Osteocyte (in vitro differentiated cells): ENCODE measurements at regions not wholly inside any gene's neighbourhood (a gene's known extent, or its start where the extent isn't known, plus 50 kb on each side); places are given as distances from the start of the nearest gene placed in this dataset.

Experiments
- DNase-seq: peaks from one replicate; pipeline ENCODE4 v3.0.0; 2021; ENCODE audit warnings: mixed read lengths; ENCODE audit not compliant: unreplicated experiment; ENCODE audit errors: extremely low spot score
- H3K27ac Mint-ChIP-seq: one replicate; pipeline ENCODE4 v1.8.0; 2021; ENCODE audit warnings: mild to moderate bottlenecking, mixed read lengths; ENCODE audit not compliant: unreplicated experiment
- H3K27me3 Mint-ChIP-seq: one replicate; pipeline ENCODE4 v1.8.0; 2021; ENCODE audit warnings: mixed read lengths; ENCODE audit not compliant: unreplicated experiment
- H3K36me3 Mint-ChIP-seq: one replicate; pipeline ENCODE4 v1.8.0; 2021; ENCODE audit warnings: mixed read lengths; ENCODE audit not compliant: unreplicated experiment
- H3K4me1 Mint-ChIP-seq: one replicate; pipeline ENCODE4 v1.8.0; 2021; ENCODE audit warnings: mixed read lengths; ENCODE audit not compliant: unreplicated experiment
- H3K4me3 Mint-ChIP-seq: one replicate; pipeline ENCODE4 v1.8.0; 2021; ENCODE audit warnings: mild to moderate bottlenecking, moderate library complexity, mixed read lengths; ENCODE audit not compliant: unreplicated experiment
- H3K9me3 Mint-ChIP-seq: one replicate; pipeline ENCODE4 v1.8.0; 2021; ENCODE audit warnings: mixed read lengths; ENCODE audit not compliant: unreplicated experiment
- TF ChIP-seq, protein P1 (sequence below): fragments of 200-600 bp; sonication (generic); IDR thresholded peaks from 2 replicates; pipeline ENCODE4 v1.5.0; 2021; ENCODE audit warnings: antibody characterized with exemption, mild to moderate bottlenecking, moderate library complexity

DNA sequence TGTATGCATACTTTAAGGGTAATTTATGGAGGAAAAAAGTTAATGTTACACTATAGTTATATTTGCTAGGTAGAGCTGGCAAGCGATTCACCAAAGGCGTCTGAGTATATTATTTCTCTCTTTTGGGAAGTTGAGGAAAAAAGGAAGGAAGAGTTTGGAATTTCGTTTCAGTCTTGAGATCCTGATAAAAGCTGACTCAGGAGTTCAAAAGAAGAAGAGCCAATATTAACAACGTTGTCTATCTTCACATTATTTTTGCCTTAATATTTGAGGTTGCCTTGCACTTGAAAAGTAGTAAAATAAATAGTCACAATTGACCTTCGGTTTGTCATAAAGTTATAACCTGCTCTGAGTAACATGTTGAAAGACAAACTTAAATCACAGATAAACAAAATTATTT, 888.6 kb downstream of the KCNJ2 start:
- peaks cover 10% of the 10 kb centered on the region for H3K4me1 Mint-ChIP-seq
- TF ChIP-seq, protein P1, sequence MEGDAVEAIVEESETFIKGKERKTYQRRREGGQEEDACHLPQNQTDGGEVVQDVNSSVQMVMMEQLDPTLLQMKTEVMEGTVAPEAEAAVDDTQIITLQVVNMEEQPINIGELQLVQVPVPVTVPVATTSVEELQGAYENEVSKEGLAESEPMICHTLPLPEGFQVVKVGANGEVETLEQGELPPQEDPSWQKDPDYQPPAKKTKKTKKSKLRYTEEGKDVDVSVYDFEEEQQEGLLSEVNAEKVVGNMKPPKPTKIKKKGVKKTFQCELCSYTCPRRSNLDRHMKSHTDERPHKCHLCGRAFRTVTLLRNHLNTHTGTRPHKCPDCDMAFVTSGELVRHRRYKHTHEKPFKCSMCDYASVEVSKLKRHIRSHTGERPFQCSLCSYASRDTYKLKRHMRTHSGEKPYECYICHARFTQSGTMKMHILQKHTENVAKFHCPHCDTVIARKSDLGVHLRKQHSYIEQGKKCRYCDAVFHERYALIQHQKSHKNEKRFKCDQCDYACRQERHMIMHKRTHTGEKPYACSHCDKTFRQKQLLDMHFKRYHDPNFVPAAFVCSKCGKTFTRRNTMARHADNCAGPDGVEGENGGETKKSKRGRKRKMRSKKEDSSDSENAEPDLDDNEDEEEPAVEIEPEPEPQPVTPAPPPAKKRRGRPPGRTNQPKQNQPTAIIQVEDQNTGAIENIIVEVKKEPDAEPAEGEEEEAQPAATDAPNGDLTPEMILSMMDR = no peak
- no peak overlapping the region for H3K4me3 Mint-ChIP-seq
- peaks cover 9% of the 10 kb centered on the region for H3K9me3 Mint-ChIP-seq
- DNase-seq = no peak
- H3K36me3 Mint-ChIP-seq = no peaks in the 10 kb centered on the region
- no peaks in the 10 kb centered on the region for H3K27me3 Mint-ChIP-seq
- no peak overlapping the region for H3K27ac Mint-ChIP-seq

DNA sequence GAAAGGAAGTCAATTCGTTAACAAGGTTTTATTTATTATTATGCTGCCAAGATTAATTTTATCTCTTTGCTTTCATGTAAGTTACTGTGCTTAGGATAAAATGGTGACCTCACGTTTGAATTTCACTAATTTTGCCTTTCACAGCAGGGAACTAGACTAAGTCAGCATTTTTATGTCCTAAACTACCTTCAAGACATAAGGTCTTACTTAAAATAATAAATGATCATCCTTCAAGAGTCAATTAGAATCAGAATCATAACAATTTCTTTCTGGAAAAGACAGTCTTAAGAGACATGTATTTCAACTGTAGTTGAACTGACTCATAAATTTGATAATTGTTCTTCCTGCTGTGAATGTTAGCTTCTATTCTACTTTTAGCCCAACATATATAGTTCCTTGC, 893.8 kb downstream of the KCNJ2 start:
- Mint-ChIP-seq H3K4me3 (no peak overlapping the region), H3K27me3 (no peaks in the 10 kb centered on the region), H3K36me3 (no peaks in the 10 kb centered on the region), H3K27ac (no peak overlapping the region), H3K4me1 (peaks cover 12% of the 10 kb centered on the region), H3K9me3 (peaks cover 9% of the 10 kb centered on the region)
- TF ChIP-seq, protein P1 = no peak
- no peak for DNase-seq

DNA sequence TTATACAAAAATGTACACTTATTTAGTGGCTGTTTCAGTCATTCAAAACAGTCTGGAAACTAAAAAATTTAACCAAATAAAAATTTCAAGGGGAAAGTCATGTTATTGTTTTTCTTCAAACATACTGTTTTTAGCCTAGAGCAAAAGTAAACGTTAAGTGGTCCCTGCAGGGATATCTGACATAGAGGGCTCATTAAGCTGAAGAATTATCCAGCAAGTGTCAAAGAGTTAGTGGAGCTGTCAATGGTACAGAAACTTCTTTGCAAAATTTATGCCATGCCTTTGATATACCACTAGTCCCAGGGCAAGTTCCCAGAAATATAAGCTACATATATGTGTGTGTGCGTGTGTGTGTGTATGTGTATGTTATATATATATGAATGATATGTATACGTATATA, 894.2 kb downstream of the KCNJ2 start:
- TF ChIP-seq, protein P1 = no peak
- Mint-ChIP-seq H3K4me3 (no peak overlapping the region), H3K27ac (no peak overlapping the region), H3K27me3 (no peaks in the 10 kb centered on the region), H3K36me3 (no peaks in the 10 kb centered on the region), H3K9me3 (peaks cover 9% of the 10 kb centered on the region), H3K4me1 (peaks cover 12% of the 10 kb centered on the region)
- DNase-seq = no peak

DNA sequence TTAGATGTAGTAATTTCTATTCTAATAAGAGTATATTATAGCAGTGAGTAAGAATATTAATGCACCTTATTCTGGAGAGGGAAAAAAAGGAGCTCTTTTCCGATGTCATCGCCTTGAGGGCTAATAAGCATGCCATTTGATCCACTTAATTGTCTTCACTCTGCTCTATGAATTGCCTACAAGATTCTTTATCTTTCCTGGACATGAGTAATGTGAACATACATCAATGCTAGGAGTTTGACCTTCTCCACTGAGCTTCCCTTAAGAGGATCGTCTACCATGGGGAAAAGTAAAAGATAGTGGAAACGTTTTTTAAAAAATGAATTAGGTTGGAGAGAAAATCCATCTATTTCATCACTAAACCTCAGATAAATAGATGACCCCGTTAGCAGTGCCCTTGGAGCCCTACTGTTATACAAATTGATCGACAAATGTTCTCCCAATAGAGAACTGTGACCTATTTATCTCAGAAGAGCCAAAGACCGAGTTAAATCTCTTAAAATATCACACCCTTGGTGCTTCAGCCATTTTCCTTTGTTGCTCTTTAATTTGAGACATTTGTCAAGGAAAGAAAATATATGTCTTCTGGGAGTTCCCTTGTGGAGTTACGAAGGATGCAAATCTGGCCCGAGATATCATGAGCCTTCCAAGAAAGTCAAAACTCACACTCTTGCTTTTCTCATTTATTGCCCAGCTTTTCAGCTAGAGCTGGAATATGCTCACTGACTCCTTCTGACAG, 898.5 kb downstream of the KCNJ2 start:
- no peaks in the 10 kb centered on the region for H3K36me3 Mint-ChIP-seq
- TF ChIP-seq, protein P1 = no peak
- H3K4me3 Mint-ChIP-seq = no peak overlapping the region
- no peak overlapping the region for H3K27ac Mint-ChIP-seq
- H3K27me3 Mint-ChIP-seq = no peaks in the 10 kb centered on the region
- DNase-seq = no peak
- no peaks in the 10 kb centered on the region for H3K9me3 Mint-ChIP-seq
- H3K4me1 Mint-ChIP-seq = peaks cover 13% of the 10 kb centered on the region

DNA sequence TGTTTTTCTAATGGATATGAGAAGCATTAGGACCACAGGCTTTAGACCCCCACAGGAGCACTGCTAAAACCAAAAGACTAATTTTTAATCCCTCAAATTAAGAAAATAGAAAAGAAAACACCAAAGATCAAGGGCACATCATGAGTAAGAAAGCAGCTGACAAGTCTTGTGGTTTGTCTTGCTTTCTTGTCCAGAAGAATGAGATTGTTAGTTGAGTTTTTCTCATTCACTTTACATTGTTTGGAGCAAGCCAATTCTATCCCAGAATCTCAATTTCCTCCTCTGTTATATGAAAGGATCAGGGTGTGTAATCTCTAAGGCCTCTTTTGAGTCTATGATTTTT, 899.0 kb downstream of the KCNJ2 start:
- Mint-ChIP-seq H3K36me3 (no peaks in the 10 kb centered on the region), H3K4me3 (no peak overlapping the region), H3K27ac (no peak overlapping the region), H3K4me1 (peaks cover 8% of the 10 kb centered on the region), H3K27me3 (no peaks in the 10 kb centered on the region), H3K9me3 (no peaks in the 10 kb centered on the region)
- no peak for DNase-seq
- TF ChIP-seq, protein P1 = no peak
